ENCODE measurements at regions not wholly inside any gene's neighbourhood (a gene's known extent, or its start where the extent isn't known, plus 50 kb on each side); places are given as distances from the start of the nearest gene placed in this dataset.
"Not testable (repeated sequence)": the region's sequence is repeated elsewhere in the genome, so short reads cannot be mapped to it uniquely, and the experiment has no call there.

DNA sequence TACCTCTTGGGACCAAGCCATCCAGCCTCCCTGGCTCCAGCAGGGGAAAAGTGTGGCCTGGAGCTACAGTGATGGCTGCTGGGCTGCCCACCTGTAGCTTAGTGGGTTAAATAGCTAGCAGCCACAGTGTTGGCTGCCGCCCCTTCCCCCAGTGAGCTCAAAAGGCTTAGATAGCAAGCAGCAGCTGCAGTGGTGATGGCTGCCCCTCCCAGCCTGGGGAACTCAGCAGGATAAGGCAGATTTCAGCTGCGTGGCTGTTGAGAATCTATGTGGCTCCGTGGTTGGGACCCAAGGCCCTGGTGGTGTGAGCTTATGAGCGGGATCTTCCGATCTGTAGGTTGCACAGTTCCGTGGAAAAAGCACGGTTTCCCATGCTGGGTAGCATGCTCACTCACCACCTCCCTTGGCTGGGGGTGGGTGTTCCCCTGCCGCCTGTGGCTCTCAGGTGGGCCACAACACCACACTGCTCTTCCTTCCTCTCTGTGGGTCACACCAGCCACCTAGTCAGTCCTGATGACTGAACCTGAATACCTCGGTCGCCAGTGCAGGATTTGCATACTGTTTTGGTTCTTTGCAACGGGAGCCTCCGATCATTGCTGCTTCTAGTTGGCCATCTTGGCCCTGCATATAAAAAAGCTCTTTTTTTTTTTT, 946.5 kb upstream of the FAM98A start:
- FAIRE-seq (no peak), DNase-seq (ENCODE audit: low spot score in 2 of 2) (no peak)

DNA sequence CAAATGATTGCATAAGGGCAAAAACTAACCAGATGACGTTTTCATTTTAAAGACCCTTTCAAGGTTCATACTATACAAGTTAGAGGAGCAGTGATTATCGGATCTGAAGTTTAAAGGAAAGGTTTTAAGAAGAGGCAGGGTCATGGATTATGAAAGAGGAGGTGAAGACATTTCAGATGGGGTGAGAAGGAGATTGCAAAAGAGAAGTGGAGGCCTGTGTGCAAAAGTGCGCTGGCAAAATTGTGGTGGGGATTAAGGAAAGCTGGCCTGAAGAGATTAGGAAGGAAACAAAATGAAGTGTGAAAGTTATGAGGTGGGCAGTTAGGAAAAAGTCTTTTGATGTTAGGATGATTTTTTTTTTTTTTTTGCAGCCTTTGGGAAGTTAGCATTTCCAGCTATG, 935.7 kb upstream of the FAM98A start:
- DNase-seq (ENCODE audit: low spot score in 2 of 2) (no peak), FAIRE-seq (no peak)

DNA sequence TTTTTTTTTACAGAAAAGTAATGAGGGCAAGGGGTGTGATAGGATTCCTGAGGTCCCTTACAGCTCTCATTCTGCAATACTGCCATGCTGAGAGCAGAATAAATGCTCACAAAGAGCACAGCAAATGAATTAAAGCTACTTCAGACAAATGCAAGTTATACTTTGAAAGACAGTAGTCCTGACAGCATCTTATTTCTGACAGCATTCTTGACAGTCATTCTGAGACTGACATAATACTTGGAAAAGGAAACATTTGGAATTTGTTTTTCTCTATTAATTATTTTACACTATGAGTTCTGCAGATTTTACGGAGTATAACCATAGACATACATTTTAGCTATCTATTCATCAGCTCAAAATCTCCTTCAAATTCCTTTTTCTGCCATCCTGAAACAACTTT, 935.2 kb upstream of the FAM98A start:
- FAIRE-seq (no peak), DNase-seq (ENCODE audit: low spot score in 2 of 2) (no peak)

DNA sequence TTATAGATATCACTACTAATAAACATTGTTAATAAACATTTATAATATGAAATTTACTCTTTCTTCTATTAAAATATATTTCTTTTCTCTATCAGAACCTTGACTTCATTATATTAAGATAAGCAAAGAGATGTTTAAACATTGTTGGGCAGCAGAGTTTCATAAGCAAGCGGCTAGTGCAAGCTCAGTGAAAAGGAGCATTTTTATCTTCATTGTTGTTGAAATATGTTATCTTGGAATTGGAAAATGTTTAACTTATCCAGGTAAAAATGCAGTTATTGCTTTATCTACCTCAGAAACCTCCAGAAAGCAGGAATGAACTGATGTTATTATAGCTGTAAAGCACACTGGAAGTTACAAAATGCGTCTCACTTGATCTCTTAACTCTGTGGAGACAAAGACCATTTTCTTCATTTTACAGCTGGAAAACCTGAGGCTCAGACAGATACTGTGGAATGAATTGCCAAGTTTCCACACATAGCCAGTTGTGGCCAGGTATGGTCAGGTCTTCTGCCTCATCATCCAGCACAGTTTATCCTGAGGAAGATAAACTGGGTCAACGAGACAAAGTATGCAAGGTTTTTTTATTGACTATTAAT, 934.6 kb upstream of the FAM98A start:
- DNase-seq (ENCODE audit: low spot score in 2 of 2), result no peak
- FAIRE-seq, result no peak

DNA sequence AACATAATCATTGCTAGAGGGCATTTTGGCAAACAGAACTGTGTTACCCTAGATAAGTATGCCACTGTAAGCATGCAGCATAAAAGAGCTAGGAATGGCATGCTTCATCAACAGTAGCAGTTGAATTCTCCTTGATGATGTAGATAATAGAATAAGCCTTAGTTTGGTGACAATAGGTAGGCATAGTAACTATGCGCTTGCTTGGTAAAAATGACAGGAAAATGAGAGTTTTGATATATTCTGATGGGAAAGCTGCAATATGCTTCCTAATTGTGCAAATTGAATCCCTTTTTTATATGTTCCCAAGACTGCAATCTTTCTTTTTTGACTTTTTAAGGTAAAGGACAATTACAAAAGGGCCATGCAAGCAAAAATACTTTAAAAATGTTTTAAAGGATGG, 930.9 kb upstream of the FAM98A start:
- FAIRE-seq, result no peak
- DNase-seq (ENCODE audit: low spot score in 2 of 2), result no peak

DNA sequence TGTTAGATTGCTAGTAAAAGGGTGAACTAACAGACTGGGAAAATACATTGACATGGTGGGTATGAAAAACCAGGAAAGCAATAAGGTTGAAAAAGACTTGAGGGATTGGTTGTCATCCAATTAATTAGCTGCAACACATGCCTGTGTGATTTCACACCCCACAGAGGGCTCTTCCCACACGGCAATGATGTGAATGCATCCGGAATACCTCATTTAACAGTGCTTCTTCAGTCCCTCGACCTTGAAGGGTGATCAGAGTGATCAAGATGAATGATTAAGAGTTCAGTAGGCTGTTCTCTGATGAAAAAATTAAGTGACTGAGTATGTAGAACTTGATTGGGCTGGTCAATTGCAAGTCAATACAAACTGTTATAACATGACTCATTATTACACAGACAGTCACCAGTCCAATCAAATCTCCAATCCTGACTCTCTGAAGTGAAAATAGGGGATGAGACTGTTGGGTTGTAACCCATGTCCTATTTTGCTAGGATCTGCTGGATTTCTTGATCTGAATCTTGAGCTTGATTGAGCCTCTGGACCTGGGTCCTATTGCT, 924.9 kb upstream of the FAM98A start:
- DNase-seq (ENCODE audit: low spot score in 2 of 2) (no peak), FAIRE-seq (no peak)

DNA sequence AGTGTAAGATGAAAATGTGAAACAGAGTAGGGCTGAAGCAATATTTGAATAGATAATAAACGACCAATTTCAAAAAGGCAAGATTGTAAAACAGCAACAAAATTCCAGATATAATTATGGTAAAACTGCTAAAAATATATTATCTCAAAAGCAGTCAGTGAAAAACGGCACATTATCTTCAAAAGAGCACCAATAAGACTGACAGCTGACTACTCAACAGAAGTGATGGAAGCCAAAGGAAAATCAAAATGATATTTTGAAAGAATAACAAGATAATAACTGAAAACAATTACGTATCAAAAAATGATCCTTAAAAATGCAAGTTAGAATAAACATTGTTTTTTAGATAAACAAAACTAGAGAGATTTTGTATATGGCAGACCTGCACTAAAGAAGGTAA, 920.6 kb upstream of the FAM98A start:
- FAIRE-seq (no peak), DNase-seq (ENCODE audit: low spot score in 2 of 2) (no peak)

DNA sequence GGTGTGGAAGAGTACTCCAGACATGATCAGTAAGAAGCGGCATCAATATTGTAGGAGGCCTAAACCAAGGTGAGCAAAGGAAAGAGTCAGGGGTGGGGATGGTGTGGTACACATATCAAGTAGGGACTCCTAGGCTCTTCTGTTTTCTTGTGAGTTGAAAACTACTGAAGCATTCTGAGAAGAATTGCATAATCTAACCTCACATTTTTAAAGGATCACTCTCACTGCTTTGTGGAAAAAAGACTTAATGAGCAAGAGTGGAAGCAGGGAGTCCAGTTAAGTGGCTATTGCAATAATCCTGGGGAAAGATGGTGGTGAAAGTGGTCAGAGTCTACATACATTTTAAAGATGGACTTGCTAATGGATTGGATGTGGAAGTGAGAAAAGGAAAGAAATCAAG, 899.5 kb upstream of the FAM98A start:
- no peak for DNase-seq (ENCODE audit: low spot score in 2 of 2)
- FAIRE-seq, result no peak

DNA sequence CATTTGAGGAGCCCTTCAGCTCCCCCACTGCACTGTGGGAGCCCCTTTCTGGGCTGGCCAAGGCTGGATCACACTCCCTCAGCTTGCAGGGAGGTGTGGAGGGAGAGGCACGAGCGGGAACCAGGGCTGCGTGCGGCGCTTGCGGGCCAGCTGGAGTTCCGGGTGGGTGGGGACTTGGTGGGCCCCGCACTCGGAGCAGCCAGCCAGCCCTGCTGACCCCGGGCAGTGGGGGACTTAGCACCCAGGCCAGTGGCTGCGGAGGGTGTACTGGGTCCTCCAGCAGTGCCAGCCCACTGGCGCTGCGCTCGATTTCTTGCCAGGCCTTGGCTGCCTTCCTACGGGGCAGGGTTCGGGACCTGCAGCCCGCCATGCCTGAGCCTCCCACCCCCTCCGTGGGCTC, 895.1 kb upstream of the FAM98A start:
- not testable (repeated sequence) for DNase-seq (ENCODE audit: low spot score in 2 of 2); FAIRE-seq

DNA sequence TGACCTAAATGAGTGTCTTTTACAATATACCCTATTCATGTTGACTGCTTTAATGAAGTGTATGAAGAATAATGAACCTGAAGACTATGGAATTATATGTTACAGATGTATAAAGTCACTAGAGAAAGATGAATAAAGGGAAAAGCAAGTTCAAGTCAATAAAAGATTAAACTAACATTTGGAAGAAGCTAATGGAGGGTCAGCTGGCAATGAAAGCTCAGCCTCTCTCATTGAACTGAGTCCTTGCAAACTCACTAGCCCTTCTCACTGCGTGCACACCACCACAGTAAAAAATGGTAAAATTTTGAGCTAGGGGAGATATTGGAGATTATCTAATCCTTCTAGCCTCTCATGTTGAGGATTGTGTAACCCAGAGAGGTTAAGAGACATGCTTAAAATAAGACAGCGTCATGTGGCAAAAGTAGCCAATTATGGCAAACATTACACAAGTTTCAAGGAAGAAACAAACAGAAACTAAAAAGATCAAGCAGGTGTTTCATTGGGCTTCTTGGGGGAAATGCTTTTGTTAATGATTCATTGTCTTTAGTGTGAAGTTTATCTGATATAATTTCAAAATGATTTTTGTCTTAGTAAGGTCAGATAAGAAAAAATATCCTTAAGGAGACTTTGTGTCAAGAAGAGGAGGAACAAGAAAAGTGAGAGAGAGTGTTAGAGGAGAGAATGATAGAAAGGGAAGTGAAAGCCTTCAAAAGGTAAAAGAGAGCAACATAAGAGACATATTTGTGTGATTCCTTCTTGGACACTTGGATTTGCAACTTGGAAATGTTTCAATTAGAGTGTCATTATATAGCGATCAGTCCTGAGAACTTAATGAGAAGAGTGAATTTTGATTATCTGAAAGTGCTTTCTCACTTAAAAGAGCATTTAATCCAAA, 893.7 kb upstream of the FAM98A start:
- DNase-seq (ENCODE audit: low spot score in 2 of 2) (no peak), FAIRE-seq (no peak)

DNA sequence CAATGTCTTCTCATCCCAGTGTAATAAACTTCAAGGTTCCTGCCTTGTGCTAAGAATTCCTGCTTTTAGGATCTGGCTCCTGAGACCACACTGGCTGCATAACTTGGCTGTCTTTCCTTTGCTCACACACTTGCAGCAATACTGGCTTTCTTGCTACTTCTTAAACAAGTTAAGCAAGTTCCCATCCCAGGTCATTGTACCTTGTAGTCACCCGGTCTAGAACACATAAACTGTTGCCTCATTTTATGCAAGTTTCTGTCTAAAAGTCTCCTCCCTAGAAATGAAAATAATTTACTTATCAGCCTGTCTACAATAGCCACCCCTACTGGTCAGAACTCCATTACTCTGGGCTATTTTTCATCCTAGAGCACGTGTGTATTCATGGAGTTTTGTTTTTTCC, 887.9 kb upstream of the FAM98A start:
- DNase-seq (ENCODE audit: low spot score in 2 of 2) (no peak), FAIRE-seq (no peak)

DNA sequence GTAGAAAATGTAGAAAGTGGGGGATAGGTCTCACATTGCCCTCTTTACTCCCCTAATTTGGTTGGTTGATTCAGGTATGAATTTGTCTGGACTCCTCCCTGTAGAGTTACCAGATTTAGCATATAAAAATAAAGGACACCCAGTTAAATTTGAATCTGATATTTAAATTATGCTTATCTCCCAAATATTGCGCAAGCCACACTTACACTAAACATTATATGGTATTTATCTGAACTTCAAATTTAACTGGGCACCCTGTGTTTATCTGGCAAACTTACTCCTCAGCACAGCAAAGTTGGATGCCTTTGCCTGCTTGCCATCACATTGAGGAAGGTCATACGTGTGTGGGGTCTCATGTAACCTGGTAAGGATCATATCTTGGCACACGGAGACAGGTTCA, 882.4 kb upstream of the FAM98A start:
- no peak for DNase-seq (ENCODE audit: low spot score in 2 of 2)
- no peak for FAIRE-seq

DNA sequence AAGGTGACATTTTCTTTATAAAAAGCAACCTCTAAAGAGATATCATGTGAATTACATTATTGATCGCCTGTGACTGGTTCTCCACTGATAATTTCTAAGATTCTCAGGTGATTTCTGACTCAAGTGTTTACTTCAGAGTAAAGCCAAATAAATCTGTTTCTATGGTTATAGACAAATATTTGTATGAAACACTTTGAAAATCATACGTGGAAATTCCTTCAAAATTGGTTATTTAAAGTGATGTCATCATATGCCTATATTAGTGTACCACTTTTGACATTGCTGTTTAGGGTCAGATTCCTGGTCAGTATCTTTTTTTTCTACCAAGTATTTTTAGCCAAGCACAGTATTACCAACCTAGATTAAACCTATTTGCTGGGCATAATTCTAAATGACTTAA, 881.3 kb upstream of the FAM98A start:
- DNase-seq (ENCODE audit: low spot score in 2 of 2) (no peak), FAIRE-seq (no peak)

DNA sequence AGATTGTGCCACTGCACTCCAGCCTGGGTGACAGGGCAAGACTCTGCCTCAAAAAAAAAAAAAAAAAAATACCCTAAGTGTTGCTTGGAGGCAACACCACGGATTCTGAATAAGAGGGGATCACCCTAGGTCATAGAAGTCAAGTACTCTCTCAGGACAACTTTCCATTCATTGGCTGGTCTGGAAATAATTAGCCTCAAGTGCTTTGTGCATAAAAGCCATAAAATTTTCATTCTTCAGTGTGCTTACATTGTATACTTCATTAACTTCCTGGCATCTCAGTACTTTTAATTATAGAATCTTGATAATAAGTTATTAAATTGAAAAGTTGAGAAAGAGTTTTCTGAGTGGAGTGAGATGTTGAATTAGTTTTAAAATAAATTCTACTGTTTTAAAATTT, 876.1 kb upstream of the FAM98A start:
- no peak for DNase-seq (ENCODE audit: low spot score in 2 of 2)
- no peak for FAIRE-seq

DNA sequence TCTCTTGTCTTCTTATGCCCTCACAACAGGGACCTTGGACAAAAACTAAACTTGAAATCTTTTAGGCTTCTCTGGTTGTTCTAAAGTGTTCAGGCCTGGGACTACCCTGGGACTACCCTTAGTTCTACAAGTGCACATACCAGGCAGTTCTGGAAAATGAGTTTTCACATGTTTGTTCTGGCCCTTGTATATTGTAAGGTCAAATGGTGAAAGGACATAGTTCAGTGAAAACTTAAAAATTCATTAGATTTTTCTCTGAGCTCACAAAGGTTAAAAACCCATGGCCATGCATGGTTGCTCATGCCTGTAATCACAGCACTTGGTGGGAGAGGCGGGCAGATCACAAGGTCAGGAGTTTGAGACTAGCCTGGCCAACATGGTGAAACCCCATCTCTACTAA, 875.5 kb upstream of the FAM98A start:
- FAIRE-seq (no peak), DNase-seq (ENCODE audit: low spot score in 2 of 2) (no peak)

DNA sequence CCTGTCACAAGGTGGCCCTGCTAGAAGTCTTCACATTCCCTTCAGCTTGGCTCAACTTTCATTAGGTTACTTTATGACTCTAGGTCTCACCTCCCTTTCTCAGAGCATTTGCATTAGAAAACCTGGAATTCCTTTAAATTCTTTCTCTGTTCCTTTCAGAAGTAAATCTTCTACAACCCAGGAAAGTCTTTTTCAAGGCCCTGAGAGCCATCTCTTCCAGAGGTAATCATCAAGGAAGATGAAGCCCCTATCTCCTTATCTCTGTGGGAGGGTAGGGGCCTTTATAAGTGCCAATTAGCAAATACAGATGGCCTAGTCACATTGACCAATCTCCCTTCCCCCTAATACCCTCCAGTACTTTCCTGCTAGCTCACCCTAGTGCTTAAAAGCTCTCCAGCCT, 848.0 kb upstream of the FAM98A start:
- no peak for DNase-seq (ENCODE audit: low spot score in 2 of 2)
- FAIRE-seq, result no peak

DNA sequence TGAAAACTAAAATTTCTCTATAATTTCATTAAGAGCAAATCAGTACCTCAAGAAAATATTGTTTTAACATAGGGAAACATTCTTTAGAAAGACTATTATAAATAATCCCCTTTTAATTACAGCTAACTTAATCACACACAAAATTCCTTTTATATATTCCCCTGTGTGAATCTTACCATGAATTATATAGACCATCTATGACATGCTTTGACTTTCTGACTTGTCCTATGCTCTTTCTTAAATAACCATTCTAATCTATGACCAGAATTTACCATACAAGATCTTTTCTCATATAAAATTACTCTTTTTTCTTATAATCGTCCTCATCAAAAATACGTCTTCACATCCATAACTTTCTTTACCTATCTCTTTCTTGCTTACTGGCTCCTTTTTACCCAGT, 824.2 kb upstream of the FAM98A start:
- DNase-seq (ENCODE audit: low spot score in 2 of 2) (no peak), FAIRE-seq (no peak)

DNA sequence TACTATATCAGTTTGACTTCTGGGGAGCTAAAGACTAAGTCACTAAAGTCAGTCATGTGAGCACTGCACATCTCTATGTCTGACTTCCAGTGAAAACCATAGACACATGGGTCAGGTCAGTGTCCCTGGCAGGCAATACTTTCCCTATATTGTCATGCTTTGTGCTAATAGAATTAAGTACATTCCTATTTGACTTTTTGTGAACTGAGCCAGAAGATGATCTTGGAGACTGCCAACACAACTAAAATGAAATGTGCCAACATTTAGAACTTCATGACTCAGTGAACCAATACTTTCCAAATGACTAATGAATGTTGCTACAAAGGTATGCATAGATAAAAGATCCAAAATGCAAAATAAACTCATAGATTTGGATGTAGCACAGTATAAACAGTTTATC, 820.8 kb upstream of the FAM98A start:
- FAIRE-seq, result no peak
- no peak for DNase-seq (ENCODE audit: low spot score in 2 of 2)

DNA sequence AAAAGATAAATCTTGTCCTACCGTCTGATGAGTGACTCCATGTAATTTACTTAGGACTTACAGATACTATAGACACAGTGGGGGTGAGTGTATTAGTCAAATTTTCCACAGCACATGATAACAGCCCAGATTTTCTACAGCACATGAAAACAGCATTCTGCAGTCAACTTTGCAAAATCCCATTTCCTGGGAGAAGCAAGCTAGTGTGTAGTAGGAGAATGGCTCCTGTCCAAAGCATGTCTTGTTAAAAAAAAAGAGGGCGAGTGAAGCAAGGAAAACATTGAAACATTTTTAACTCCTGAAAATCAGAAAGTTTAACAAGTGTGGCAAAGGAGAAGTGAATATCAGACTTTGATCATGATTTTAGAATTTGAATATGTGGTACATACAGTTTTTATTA, 817.8 kb upstream of the FAM98A start:
- DNase-seq (ENCODE audit: low spot score in 2 of 2) (no peak), FAIRE-seq (no peak)

DNA sequence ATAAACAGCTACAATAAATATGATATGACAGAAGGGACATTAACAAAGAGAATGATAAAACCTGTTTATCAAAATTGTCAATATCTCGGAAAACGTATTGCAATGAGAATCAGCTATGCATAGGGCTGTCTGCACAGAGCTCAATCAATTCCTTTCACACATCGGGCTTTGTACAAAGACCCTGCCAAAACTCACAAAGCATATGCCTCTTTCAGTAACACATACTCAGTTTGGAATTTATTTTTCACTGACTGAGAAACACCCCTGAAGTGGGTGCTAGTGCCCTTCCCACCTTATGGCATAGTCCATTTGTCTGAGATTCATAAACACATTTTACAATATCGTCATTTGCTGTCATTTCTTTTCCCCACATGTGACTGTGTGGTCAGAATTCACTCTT, 815.8 kb upstream of the FAM98A start:
- FAIRE-seq (no peak), DNase-seq (ENCODE audit: low spot score in 2 of 2) (no peak)

DNA sequence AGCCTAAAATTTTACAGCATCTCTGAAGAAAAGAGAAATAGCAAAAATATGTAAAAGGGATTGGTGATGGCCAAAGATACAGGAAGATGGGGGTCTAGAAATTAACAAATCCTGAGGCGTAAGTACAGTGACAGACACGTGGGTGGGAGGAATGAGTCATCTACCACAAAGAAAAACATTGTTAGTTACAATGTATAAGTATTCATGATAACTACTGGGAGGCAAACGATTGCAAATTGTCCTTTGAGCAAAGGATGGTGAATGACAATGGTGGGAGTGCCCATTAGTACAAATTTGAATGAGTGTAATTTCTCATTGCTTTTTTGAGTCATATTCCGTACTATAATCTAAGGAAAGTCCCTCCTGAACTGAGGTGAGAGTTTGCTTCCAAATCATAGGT, 809.0 kb upstream of the FAM98A start:
- FAIRE-seq (no peak), DNase-seq (ENCODE audit: low spot score in 2 of 2) (peak in 1 of 2 donors; percentile 4)

DNA sequence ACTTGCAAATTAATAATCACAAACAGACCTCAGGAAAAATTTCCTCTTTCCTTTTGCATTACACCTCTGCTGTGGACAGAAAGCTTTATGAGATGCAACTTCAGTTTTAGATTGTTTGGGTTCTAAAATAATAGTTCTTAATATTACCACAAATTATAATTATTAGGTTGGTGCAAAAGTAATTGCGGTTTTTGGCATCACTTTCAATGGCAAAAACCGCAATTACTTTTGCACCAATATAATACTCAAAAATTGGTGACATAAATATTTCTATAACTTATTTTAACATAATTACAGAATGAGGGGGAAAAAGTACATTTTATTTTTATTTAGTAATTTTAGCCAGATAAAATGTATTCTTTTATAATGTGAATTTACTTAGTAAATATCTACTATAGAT, 804.4 kb upstream of the FAM98A start:
- DNase-seq (ENCODE audit: low spot score in 2 of 2) (no peak), FAIRE-seq (no peak)

All from frontal cortex (tissue), 3 donors.